Frontal cortex (tissue), 3 donors: ENCODE measurements at regions not wholly inside any gene's neighbourhood (a gene's known extent, or its start where the extent isn't known, plus 50 kb on each side); places are given as distances from the start of the nearest gene placed in this dataset.
A peak's percentile ranks its signal among the peaks of the same experiment; 100 is the strongest.
"Not testable (repeated sequence)": the region's sequence is repeated elsewhere in the genome, so short reads cannot be mapped to it uniquely, and the experiment has no call there.

Experiments used
- DNase-seq, 2 donors: peaks; one replicate each; pipeline ENCODE4 v3.0.0; 2012; ENCODE audit warnings: low spot score in 2 of 2
- FAIRE-seq: peaks from 2 replicates; lab custom pipeline; 2012; peaks lifted over from hg19 to GRCh38; lab: Jason Lieb, UNC
- donor health status: control.
- donor health status: control.
- donor health status: control.

DNA sequence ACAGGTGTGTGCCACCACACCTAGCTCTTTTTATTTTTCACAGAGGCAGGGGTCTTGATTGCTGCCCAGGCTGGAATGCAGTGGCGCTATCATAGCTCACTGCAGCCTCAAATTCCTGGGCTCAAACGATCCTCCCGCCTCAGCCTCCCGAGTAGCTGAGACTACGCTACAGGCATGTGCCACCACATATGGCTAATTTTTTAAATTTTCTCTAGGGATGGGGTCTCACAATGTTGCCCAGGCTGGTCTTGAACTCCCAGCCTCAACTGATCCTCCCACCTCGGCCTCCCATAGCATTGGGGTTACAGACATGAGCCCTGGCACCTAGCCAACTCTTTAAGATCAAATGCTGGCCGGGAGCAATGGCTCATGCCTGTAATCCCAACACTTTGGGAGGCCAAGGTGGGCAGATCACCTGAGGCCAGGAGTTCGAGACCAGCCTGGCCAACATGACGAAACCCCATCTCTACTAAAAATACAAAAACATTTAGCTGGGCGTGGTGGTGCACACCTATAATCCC, 50.6 kb upstream of the MYL10 start:
- FAIRE-seq = not testable (repeated sequence)

DNA sequence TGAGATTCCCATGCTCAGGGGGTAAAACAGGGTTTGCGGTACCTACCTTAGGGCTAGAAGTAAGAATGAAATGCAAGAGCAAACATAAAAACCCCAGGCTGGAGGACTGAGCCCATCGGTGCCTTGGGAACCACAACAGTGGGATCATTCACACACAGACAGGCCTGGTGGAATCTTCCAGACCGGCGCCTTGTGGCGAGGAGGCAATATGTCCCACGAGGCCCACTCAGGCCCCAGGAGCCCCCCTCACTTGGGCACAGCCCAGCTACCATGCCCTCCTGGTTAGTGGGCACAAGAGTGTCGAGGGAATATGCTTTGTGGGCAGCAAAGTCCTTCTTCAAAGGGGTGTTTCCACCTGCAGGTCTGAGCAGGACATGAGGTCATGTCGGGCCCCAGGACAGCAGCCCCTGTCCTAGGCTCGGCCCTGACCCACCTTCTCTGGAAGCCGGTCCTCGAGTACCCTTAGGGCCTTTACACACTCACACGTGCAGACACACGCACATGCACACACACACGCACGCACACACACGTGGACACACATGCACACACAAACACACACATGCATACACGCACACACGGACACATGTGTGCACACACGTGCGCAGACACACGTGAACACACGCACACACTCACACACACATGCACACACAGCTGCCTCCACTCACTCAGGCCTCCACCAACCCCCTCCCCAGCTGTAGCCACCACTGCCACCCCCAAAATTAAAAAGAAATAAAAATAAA, 51.5 kb upstream of the MYL10 start:
- FAIRE-seq = no peak

More for the DNA sequence above, 50.6 kb upstream of the MYL10 start:
- DNase-seq = not testable (repeated sequence)

DNA sequence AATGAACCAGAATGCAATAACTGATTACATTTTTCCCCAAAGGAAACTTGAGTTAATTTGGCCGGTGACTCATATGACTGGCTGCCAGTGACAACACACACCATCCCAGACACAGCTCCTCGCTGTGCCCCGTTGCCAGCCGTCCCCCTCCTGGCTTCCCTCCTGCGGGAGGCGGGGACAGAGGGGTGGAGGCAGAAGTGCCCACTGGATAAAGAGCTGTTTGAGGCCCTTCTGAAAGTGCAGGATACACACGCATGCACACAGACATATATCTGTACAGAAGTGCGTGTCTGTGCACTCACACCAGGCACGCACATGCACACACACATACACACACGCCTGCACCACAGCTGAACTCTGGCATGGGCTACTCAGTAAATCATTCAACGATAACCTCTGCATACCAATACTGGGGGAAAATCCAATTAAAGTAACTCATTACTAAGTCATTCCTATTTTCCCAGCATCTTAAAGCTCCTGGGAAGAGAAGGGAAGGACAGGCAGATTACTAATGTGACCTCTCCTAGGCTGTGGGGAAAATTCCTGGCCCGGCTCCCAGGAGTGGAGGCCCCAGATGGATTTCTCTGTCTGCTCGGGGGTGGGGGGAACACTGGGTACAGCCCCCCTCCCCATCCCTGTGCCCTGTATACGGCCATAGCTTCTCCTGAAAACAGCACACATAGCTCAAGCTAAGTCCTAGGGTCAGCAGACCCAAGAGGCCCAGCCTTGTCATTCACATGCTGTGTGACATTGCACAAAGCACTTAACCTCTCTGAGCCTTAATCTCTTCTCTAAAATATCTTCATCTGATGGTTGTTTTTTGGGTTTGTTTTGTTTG, 52.3 kb upstream of the MYL10 start:
- DNase-seq (peak in 1 of 2 donors; percentile 67), FAIRE-seq (no peak)

More for the DNA sequence above, 51.5 kb upstream of the MYL10 start:
- no peak for DNase-seq

DNA sequence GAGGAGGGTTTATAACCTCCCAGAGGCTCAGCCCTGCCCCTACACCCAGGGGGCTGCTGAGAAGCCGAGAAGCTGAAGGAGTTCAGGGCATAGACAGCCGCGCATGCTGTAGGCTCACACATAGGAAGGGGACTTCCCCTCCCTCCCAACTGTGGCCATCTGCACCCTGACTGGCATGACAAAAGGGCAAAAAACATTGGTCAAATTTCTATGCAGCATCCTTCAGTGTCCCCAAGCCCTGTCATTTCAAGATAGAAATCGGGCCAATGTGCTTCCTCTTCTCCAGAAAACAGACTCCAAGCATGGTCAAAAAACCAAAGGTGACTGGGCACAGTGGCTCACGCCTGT, 55.9 kb upstream of the MYL10 start:
- no peak for FAIRE-seq
- DNase-seq = no peak

DNA sequence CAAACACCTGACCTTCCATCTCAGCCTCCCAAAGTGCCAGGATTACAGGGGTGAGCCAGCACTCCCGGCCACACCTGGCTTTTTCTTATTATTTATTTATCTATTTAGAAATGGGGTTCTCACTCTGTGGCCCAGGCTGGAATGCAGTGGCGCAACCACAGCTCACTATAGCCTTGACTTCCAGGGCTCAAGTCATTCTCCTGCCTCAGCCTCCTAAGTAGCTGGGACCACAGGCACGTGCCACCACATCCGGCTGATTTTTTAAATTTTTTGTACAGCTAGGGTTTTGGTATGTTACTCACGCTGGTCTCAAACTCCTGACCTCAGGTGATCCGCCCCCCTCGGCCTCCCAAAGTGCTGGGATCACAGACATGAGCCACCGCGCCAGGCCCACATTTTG, 56.9 kb upstream of the MYL10 start:
- DNase-seq (no peak), FAIRE-seq (no peak)

DNA sequence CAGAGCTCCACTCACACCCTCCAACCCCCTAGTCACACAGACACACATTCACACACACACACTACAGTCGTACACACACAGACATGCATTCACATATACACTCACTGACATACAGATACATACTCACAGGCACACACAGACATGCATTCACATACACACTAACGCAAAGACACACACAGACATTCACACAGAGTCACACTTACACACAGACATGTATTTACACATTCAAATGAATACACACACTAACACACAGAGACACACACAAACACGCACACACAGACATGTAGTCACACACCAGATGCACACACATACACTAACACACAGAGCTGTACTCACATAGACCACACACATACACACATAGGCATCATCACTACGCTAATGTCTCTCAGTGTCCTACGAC, 58.0 kb upstream of the MYL10 start:
- FAIRE-seq (no peak), DNase-seq (no peak)

DNA sequence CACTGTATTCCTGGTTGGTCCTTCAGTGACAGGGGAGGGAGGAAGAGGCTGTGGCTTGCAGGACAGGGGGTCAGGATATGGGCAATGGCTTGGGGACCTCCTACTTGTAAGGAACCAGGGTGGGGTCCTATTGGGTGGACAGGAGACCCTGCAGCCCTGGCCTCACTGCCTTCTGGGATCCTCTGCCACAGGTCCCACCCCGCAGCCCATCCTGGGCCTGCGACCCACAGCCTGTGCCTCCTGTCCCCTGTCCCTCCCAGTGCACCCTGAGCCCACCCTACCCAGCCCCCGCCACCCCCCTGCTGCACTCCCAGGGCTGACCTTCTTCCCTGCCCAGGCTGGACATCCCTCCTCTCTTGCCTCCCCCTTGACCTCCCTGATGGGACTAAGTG, 58.7 kb upstream of the MYL10 start:
- DNase-seq = no peak
- no peak for FAIRE-seq

DNA sequence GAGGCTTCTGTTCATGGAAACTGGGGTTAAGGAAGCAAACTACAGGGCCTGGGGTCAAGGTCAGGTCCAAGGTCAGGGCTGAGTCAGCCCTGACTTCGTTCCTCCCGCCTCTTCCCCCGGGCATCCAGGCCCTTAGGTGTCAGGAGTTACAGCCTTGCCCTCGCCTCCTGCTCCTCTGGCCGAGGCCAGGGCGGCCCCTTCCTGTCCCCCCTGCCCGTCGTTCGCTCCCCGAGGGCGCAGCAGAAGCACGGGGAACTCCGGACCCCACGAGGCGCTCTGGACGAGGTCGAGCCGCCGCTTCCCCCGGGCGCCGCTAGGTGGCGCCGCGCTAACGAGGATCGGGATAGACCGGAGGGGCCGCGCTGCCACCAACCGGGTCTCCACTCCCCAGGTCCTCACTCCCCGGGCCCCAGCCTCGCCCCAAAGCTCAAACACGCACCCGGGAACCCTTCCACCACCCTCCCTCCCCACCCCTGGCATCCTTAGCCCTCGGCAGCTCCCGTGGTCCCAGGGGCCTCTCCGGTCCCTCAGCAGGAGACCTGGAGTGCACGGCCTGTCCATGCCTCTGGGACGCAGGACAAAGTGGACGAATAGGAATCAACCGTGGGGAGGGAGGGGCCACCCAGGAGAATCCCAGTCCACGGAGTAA, 59.2 kb upstream of the MYL10 start:
- FAIRE-seq = no peak
- peak; percentile 58 to 84 for DNase-seq

DNA sequence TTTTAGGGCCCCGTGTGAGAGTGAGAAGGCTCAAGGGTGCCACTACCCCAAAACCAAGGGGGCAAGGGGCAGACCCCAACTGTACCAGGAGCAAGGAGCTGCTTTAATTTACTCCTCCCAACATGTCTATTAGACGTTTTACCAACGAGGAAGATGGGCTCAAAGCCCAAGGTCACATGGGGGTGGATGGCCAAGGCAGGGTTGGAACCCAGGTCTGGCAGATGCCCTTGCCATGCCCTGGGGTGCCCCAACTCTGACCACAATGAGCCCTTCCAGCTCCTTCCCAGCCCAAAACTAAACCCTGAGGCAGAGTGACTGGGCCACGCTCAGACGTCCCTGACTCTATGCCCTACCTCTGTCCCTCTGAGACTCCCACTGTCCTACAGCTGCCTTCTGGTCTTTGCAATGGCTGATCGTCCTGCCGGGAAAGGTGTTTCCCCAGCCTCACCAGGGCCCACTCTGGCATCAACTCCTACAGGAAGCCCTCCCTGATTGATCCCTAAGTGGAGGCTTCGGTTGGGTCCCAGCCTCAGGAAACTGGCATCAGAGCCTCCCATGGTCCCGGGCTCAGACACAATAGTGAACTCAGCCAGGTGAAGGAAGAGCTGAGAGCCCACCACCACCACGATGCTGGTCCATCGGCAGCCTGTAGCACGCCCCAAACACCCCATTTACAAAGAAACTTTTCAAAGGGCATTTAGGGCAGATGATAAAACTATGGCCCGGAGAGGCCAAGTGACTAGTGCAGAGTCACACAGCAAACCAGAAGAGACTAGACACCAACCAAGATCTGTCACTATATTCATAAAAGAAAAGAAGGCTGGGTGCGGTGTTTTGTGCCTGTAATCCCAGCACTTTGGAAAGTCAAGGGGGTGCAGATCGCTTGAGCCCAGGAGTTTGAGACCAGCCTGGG, 60.2 kb upstream of the MYL10 start:
- FAIRE-seq (no peak), DNase-seq (no peak)

DNA sequence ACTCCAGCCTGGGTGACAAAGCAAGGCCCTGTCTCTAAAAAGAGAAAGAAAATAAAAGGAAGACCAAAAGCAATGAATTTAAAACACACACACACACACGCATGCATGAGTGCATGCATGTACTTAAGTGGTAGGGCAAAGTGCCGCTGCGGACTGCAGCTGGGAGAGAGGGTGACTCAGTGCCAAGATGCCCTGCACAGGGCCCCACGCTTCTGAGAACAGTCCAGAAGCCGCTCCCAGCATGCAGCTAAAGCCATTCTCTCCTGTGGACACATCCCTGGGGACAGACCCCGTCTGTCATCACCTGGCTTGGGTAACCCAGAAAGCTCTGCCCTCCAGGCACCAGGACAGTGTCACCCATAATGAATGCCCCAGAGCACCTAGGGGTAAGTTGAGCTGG, 61.0 kb upstream of the MYL10 start:
- DNase-seq (no peak), FAIRE-seq (no peak)

DNA sequence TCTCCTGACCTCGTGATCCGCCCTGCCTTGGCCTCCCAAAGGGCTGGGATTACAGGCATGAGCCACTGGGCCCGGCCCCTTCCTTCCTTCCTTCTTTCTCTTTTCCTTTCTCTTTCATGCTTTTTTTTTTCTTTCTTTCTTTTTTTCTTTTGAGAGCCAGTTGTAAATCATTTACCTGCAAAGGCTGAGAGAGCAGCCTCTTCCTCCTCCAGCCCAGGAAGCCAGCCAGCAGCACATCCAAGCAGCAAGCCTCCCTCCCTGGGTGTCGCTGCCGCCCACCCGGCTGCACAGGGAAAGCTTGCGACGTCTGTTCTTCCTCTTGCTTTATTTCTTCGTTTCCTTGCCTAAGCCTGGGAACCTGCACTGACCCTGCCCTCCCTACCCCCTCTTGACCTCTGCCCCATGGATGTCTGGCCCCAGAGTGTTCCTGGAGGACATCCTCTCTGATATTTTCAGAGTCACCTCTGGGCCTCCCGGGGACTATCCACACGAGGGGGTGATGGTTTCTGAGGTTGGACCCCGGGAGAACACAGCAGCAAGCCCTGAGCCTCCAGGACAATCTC, 62.8 kb upstream of the MYL10 start:
- FAIRE-seq = no peak
- DNase-seq = peak in 1 of 2 donors; percentile 53

DNA sequence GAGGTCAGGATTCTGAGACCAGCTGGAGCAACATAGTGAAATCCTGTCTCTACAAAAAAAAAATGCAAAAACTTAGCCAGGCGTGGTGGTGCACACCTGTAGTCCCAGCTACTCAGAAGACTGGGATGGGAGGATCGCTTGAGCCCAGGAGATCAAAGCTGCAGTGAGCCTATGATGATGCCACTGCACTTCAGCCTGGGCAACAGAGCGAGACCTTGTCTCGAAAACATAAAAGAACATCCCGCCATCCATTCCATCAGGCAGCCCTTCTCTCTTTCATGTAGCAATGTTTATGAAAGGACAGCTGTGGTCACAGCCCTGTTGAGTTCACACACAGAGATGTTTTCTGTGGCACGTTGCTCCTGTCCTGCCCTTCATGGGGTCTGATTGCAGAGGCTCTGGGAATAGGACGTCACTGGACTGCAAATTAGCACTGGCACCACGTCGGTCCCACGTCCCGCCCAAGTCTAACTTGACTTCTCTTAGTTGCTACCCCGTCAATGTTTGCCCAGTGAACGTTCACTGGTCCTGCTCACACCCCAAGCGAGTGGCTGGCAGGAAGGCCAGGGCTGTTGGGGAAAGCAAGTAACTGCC, 64.5 kb upstream of the MYL10 start:
- DNase-seq (no peak), FAIRE-seq (no peak)

DNA sequence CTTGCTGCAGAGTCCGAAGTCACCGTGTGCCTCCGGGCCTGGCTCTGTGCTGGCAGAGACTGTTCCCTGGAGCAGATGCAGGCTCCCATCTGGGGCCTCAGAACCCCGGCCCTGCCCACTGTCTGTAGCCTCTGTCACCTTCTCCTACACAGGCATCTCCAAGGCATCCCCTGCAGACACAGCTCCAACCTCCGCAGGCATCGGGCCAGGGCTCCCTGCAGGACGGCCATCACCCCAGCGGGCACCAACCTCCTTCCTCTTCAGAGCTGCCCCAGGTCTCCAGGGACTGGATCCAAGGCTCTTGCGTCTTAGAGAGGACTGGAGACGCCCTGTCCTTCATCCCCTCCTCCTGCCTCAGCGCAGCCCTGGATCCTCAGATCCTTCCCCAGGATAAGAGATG, 69.9 kb upstream of the MYL10 start:
- FAIRE-seq (no peak), DNase-seq (no peak)

DNA sequence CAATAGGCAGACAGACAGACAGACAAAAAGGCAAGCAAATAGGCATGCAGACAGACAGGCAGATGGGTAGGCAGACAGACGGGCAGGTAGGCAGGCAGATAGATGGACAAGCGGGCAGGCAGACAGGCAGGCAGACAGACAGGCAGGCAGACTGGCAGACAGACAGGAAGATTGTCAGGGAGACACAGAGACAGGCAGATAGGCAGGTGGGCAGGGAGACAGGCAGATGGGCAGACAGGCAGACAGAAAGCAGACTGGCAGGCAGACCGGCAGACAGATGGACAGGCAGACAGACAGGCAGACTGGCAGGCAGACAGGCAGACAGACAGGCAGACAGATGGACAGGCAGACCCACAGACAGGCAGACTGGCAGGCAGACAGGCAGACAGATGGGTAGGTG, 70.3 kb upstream of the MYL10 start:
- DNase-seq = no peak
- FAIRE-seq = no peak

DNA sequence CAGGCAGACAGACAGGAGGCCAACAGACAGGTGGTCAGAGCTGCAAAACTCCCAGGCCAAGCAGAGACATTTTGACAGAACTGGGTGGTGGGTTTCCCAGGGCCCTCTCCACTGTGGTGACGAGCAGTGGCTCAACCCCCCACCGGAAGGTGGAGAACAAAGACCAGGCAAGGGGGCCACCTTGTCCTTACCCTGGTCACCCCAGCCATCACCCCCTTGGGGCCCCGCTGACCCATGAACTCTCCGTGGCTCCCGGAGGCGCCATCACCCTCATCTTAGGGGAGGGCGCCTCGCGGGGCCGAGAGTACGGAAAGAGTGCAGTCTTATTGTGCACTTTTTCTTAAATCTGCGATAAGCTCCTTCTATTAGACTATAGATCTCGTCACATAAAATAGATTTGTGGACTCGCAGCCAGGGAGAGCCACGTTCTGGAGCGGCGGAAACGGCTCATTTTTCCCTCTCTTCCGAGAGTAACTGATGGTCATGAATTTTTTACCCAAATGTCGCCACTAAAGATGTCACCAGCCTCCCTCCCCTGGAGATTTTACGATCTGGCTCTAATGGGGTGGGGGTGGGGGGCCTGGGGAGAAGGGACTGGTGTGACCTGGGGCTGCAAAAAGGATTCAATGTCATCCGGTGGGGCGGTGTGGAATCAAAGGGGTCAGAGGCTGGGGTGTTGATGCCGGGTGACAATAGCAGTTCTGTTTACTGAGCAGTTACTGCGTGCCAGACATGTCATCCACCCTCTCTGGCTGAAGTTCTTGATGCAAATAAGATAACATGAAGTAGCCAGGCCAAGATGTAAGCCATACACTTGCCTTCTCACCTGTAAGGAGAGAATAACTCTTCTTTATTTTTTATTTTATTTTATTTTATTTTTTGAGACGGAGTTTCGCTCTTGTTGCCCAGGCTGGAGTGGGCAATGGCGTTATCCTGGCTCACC, 71.1 kb upstream of the MYL10 start:
- FAIRE-seq (no peak), DNase-seq (no peak)

DNA sequence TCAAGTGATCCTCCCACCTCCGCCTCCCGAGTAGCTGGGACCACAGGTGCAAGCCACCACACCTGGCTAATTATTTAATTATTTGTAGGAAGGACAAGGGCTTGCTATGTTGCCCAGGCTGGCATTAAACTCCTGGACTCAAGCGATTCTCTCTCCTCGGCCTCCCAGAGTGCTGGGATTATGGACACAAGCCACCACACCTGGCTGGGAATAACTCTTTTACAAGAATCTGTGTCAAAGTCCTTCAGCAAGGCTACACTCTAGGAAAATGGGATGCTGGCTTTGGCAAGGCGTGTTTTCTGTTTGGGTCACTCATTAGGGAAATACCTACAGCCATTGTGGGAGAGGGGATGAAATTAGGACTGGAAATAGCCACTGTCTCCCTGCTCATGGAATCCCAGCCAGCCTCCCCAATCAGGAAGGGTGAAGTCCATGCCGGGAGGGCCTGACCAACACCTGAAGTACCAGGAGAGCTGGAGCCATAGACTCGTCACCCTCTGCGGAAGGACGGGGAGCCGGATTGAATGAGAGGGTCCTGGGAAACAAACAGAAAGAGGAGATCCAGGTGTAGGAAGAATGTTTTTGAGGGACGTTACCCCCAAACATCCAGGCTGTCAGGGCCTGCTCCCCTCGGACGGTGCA, 72.2 kb upstream of the MYL10 start:
- no peak for DNase-seq
- FAIRE-seq = no peak

DNA sequence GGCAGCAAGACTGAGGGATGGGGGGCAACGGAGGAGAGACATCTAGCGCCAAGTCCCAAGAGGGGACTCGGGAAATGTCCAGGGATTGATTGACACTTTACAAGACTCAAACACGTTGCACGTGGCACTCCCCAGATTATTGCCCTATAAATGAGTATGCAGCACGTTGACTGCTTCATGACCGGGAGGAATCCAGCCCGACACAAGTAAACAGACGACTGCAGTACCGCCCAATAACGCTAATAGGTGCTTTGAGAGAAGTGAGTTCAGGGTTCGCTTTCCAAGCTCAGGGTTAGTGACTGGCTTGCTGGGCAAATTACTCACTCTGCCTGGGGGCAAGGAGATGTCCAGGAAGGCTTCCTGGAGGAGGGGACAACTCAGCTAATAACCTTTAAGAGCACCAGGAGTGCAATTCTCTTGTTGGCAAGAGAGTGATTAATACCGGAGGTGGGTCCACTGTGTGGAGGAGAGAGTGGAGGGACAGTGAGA, 73.3 kb upstream of the MYL10 start:
- DNase-seq (no peak), FAIRE-seq (no peak)
